ENCODE measurements at regions not wholly inside any gene's neighbourhood (a gene's known extent, or its start where the extent isn't known, plus 50 kb on each side); places are given as distances from the start of the nearest gene placed in this dataset.
"Not testable (repeated sequence)": the region's sequence is repeated elsewhere in the genome, so short reads cannot be mapped to it uniquely, and the experiment has no call there.

GRCh38 chr7:128561116-128561722, 84.7 kb downstream of the METTL2B start:
- H3K4me1 Mint-ChIP-seq = peaks cover 14% of the 10 kb centered on the region
- ATAC-seq (ENCODE audit: low read depth); DNase-seq; H3K27ac Mint-ChIP-seq; H3K4me3 Mint-ChIP-seq; POLR2A ChIA-PET; H3K27me3 Mint-ChIP-seq; H3K9me3 Mint-ChIP-seq: not testable (repeated sequence)
- H3K36me3 Mint-ChIP-seq = peaks cover 18% of the 10 kb centered on the region

DNA sequence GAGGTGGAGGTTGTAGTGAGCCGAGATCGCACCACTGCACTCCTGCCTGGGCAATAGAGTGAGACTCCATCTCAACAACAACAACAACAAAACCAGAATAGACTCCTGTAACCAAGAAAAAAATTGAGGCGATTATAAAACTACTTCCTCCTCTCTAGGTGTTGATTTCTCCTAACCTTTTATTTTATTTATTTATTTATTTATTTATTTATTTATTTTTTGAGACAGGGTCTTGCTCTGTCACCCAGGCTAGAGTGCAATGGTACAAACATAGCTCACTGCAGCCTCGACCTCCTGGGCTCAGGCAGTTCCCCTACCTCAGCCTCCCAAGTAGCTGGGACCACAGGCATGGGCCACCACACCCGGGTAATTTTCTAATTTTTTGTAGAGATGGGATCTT, 86.2 kb downstream of the METTL2B start:
- H3K27me3 Mint-ChIP-seq; POLR2A ChIA-PET; DNase-seq; H3K4me3 Mint-ChIP-seq; ATAC-seq (ENCODE audit: low read depth); H3K9me3 Mint-ChIP-seq; H3K27ac Mint-ChIP-seq: not testable (repeated sequence)
- Mint-ChIP-seq H3K36me3 (peaks cover 18% of the 10 kb centered on the region), H3K4me1 (peaks cover 14% of the 10 kb centered on the region)

DNA sequence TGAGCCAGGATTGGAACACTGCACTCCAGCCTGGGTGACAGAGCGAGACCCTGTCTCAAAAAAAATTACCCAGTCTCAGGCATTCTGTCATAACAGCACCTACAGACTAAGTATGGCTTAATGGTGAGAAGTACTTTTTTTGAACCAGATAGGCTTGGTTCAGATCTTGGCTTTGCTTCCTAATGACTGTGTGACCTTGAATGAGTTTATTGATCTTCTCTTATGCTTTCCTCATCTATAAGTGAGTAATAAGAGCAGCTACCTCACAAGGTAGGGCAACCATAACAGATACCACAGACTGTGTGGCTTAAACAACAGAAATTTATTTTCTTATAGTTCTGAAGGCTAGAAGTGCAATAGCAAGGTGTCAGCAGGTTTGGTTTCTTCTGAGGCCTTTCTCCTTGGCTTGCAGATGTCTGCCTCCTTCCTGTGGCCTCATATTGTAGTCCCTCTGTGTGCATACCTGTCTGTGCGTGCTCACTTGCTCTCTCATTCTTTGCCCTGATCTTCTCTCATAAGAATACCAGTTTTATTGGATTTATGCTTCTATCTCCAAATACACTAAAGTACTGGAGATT, 87.7 kb downstream of the METTL2B start:
- H3K9me3 Mint-ChIP-seq, POLR2A ChIA-PET: not testable (repeated sequence)
- peak; percentile 26 for ATAC-seq (ENCODE audit: low read depth)

DNA sequence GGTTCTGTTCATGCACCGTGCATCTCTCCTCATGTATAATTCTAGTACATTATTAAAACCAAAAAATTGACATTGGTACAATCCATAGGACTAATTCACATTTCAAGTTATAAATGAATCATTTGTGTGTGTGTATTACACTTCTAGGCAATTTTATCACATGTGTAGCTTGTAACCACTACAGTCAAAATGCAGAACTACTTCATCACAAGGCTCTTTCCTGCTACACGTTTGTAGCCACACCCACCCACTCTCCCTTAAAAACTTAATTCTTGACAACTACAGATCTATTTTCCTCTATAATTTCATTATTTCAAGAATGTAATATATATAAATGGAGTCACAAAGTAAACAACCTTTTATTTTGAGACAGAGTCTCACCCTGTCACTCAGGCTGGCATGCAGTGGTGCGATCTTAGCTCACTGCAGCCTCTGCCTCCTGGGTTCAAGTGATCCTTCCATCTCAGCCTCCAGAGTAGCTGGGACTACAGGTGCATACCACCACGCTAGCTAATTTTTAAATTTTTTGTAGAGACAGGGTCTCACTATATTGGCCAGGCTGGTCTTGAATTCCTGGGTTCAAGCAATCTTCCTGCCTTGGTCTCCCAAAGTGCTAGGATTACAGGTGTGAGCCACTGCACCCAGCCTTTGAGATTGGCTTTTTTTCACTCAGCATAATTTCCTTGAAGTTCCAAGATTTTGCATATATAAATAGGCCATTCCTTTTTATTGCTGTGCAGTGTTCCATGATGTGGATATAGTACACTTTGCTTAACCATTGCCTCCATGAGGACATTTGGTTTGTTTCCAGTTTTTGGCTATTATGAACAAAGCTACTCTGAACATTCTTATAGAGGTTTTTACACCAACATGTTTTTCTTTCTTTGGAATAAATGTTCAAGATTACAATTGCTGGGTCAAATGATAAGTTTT, 88.7 kb downstream of the METTL2B start:
- peaks cover 13% of the 10 kb centered on the region for H3K36me3 Mint-ChIP-seq
- H3K27ac Mint-ChIP-seq; DNase-seq; H3K27me3 Mint-ChIP-seq; ATAC-seq (ENCODE audit: low read depth); H3K9me3 Mint-ChIP-seq; H3K4me3 Mint-ChIP-seq; POLR2A ChIA-PET: not testable (repeated sequence)
- peaks cover 12% of the 10 kb centered on the region for H3K4me1 Mint-ChIP-seq

More for the DNA sequence above, 87.7 kb downstream of the METTL2B start:
- not testable (repeated sequence) for DNase-seq, H3K27ac Mint-ChIP-seq, H3K27me3 Mint-ChIP-seq, H3K4me3 Mint-ChIP-seq
- Mint-ChIP-seq H3K36me3 (peaks cover 19% of the 10 kb centered on the region), H3K4me1 (peaks cover 14% of the 10 kb centered on the region)

- H3K36me3 Mint-ChIP-seq; H3K9me3 Mint-ChIP-seq; DNase-seq; POLR2A ChIA-PET; ATAC-seq (ENCODE audit: low read depth); H3K27ac Mint-ChIP-seq; H3K4me3 Mint-ChIP-seq; H3K27me3 Mint-ChIP-seq; H3K4me1 Mint-ChIP-seq: not testable (repeated sequence)
These were observed 96.8 kb upstream of the GARIN1A start for GRCh38 chr7:128575277-128575676.

DNA sequence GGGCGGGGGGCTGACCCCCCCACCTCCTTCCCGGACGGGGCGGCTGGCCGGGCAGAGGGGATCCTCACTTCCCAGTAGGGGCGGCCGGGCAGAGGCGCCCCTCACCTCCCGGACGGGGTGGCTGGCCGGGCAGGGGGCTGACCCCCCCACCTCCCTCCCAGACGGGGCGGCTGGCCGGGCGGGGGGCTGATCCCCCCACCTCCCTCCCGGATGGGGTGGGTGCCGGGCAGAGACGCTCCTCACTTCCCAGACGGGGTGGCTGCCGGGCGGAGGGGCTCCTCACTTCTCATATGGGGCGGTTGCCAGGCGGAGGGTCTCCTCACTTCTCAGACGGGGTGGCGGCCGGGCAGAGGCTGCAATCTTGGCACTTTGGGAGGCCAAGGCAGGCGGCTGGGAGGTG, 95.1 kb upstream of the GARIN1A start:
- H3K9me3 Mint-ChIP-seq; POLR2A ChIA-PET; H3K4me1 Mint-ChIP-seq; H3K4me3 Mint-ChIP-seq; ATAC-seq (ENCODE audit: low read depth); H3K36me3 Mint-ChIP-seq; H3K27ac Mint-ChIP-seq; H3K27me3 Mint-ChIP-seq; DNase-seq: not testable (repeated sequence)

- H3K27ac Mint-ChIP-seq; H3K27me3 Mint-ChIP-seq; H3K4me1 Mint-ChIP-seq; POLR2A ChIA-PET; H3K36me3 Mint-ChIP-seq; ATAC-seq (ENCODE audit: low read depth); H3K9me3 Mint-ChIP-seq; H3K4me3 Mint-ChIP-seq; DNase-seq: not testable (repeated sequence)
These were observed 92.2 kb upstream of the GARIN1A start for GRCh38 chr7:128579843-128580242.

GRCh38 chr7:128581100-128581499, 91.0 kb upstream of the GARIN1A start:
- ATAC-seq (ENCODE audit: low read depth); DNase-seq; H3K36me3 Mint-ChIP-seq; H3K27ac Mint-ChIP-seq; H3K9me3 Mint-ChIP-seq; H3K27me3 Mint-ChIP-seq; H3K4me3 Mint-ChIP-seq; POLR2A ChIA-PET; H3K4me1 Mint-ChIP-seq: not testable (repeated sequence)

DNA sequence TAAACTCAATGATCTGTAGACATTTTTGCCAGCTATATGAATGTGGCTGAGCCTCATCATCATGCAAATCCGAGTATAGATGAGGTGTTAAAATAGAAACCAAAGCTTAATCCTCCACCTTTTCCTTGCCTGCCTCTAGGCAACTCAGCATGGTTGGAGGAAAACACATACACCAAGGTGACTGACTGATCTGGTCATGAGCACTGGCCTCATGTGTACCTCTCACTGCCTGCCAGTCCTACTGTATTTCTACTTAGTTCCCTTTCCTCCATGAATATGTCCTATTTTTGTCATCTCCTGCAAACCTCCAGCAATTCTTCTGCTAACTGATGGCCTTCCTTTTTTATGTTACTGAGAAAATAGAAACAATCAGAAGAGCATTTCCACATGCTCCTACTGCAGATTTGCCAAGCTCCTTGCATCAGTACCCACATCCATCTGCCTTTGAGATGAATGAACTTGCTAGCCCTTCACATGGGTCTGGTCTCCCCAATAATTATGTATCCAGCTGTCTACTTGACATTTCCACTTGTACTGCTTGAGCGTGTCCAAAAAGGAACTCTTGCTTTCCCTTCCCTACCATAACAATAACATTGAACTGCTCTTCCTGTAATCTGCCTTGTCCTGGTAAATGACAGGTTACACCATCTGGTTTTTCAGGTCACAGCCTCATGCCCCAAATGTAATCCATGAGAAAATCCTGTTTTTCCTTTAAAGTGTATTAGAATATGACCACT, 90.1 kb upstream of the GARIN1A start:
- DNase-seq; H3K9me3 Mint-ChIP-seq; H3K4me1 Mint-ChIP-seq; H3K4me3 Mint-ChIP-seq; POLR2A ChIA-PET; ATAC-seq (ENCODE audit: low read depth); H3K27ac Mint-ChIP-seq; H3K27me3 Mint-ChIP-seq: not testable (repeated sequence)
- H3K36me3 Mint-ChIP-seq = peaks cover 11% of the 10 kb centered on the region

DNA sequence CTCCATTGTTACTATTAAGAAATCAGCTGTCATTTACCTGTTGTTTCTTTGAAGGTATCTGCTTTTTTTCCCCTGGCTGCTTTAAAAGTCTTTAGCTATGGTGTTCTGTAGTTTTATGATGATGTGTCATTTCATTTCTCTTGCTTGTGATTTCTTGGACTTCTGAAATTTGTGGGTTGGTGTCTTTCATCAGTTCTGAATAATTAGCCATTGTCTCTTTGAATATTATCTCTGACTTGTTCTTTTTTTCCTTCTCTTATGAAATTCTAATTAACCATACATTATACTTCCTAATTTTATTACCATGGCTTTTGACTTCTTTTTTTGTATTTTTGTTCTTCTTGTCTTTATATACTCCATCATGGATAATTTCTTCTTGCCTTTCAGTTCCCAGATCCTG, 85.4 kb upstream of the GARIN1A start:
- POLR2A ChIA-PET; H3K27me3 Mint-ChIP-seq; ATAC-seq (ENCODE audit: low read depth); H3K9me3 Mint-ChIP-seq; H3K4me1 Mint-ChIP-seq; DNase-seq; H3K27ac Mint-ChIP-seq; H3K4me3 Mint-ChIP-seq: not testable (repeated sequence)
- H3K36me3 Mint-ChIP-seq = peaks cover 10% of the 10 kb centered on the region

- Mint-ChIP-seq H3K4me1 (peaks cover 1% of the 10 kb centered on the region), H3K27ac (no peak overlapping the region), H3K9me3 (no peaks in the 10 kb centered on the region), H3K36me3 (peaks cover 13% of the 10 kb centered on the region), H3K27me3 (no peaks in the 10 kb centered on the region), H3K4me3 (no peak overlapping the region)
- ATAC-seq (ENCODE audit: low read depth) (no peak), DNase-seq (no peak)
- POLR2A ChIA-PET = no interaction called here
These were observed 80.4 kb upstream of the GARIN1A start for GRCh38 chr7:128591705-128592104.

- H3K27ac Mint-ChIP-seq; H3K9me3 Mint-ChIP-seq; DNase-seq; H3K4me3 Mint-ChIP-seq; H3K27me3 Mint-ChIP-seq; H3K4me1 Mint-ChIP-seq; ATAC-seq (ENCODE audit: low read depth); POLR2A ChIA-PET: not testable (repeated sequence)
- H3K36me3 Mint-ChIP-seq = peaks cover 15% of the 10 kb centered on the region
These were observed 79.9 kb upstream of the GARIN1A start for GRCh38 chr7:128592209-128592608.

DNA sequence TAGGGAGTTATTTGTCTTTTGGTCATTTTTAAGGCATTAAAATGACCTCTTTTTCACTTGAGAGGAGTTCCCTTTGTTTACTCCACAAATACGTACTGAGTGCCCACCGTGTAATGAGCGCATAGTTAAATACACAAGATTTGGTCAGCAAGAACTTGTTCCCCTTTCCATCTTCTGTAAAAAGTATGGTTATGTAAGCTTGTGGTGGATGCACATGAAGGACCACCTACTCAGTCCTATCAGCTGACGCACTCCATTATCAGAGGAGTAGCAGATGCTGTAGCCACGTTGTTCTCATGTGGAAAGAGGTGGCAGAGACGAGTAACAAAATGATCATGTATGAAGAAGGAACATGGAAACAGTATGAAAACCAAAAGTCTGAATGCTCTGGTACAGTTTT, 78.0 kb upstream of the GARIN1A start:
- H3K4me3 Mint-ChIP-seq; H3K9me3 Mint-ChIP-seq; H3K4me1 Mint-ChIP-seq; ATAC-seq (ENCODE audit: low read depth); DNase-seq; H3K27ac Mint-ChIP-seq; H3K27me3 Mint-ChIP-seq; POLR2A ChIA-PET: not testable (repeated sequence)
- H3K36me3 Mint-ChIP-seq = peaks cover 25% of the 10 kb centered on the region
